GM21447 (cell line): ENCODE measurements at regions not wholly inside any gene's neighbourhood (a gene's known extent, or its start where the extent isn't known, plus 50 kb on each side); places are given as distances from the start of the nearest gene placed in this dataset.

Source experiments
- ATAC-seq: cut with Tn5 transposase; IDR thresholded peaks from one replicate; pipeline ENCODE4 v1.9.1; 2021; ENCODE audit not compliant: unreplicated experiment

GRCh38 chr15:31455499-31455898 lies 128.9 kb downstream of the KLF13 start:
- no peak for ATAC-seq

- no peak for ATAC-seq
Measured at GRCh38 chr15:31456354-31457060, 129.9 kb downstream of the KLF13 start.

DNA sequence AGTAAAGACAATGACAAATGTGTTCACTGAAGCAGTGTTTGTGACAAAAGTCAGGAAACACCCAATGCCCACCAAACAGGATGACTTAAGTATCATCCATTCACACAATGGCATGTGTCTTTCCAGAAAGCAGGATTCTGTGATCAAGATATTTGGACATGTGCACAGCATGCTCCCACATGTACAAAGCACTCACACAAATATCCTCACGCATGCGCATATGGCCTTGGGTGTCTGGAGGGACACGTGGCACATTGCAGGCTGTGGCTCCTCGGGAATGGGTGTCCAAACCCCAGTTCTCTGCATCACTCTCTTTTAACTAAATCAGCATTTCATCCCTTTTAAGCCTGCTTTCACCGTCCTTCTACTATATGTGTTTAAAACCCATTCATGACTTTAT lies 130.5 kb downstream of the KLF13 start:
- ATAC-seq, result no peak

- no peak for ATAC-seq
Measured at GRCh38 chr15:31457631-31458526, 131.2 kb downstream of the KLF13 start.

DNA sequence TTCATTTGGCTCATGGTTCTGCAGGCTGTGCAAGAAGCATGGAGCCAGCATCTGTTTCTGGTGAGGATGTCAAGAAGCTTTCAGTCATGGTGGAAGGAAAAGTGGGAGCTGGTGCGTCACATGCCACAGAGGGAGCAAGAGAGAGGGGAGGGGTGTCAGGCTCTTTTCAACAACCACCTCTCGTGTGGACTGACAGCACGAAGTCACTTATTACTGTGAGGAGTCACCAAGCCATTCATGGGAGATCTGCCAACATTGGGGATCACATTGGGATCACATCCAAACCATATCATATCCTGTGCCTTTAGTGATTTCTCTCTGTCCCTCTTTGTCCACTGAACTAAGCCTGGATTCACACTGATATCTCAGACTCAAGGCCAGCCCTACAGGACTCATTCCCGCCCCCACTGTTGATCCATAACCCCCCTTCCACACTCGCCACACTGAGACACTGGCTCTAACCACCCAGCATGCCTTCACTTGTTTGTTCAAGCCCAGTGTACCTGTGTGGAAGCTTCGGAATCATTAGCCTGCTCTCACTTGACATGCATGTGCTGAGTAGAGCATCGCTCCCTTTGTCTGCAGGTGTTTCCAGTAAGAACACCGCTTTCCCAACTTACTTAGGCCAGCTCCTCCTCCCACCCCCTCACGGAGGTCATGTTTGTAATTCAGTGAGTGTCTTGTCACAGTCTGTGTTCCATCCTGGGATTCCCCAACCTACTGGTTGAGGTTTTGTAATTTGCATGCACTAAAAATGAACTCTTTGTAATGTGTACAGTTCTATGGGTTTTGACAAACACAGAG lies 132.2 kb downstream of the KLF13 start:
- peak; percentile 97 for ATAC-seq

GRCh38 chr15:31459400-31459748 lies 132.7 kb downstream of the KLF13 start:
- no peak for ATAC-seq

GRCh38 chr15:31461375-31461774 lies 134.7 kb downstream of the KLF13 start:
- ATAC-seq, result no peak

DNA sequence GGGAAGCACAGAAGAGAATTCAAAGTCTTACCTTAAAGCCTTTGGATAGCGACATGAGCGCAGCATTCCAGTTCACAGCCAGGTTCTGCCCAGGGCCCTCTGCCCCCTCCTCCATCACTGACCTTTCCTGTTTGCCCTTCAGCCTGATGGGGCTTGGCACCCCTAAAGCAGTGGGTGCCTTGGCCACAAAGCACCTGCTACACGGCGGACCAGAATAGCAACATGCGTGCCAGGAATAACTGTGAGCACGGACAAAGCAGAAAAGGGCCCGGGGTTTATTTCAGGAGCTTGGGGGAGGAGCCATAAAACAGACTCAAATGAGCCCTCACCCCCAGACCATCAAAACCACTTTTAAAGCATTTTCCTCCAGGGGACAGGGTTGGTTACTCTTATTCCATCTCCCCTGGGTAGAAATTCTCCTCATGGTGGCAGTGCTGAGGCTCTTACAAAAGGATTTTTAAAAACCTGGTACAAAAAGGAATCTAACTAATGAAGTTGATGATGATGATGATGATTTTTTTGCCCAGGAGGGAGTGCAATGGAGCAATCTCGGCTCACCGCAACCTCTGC lies 135.4 kb downstream of the KLF13 start:
- ATAC-seq, result no peak

DNA sequence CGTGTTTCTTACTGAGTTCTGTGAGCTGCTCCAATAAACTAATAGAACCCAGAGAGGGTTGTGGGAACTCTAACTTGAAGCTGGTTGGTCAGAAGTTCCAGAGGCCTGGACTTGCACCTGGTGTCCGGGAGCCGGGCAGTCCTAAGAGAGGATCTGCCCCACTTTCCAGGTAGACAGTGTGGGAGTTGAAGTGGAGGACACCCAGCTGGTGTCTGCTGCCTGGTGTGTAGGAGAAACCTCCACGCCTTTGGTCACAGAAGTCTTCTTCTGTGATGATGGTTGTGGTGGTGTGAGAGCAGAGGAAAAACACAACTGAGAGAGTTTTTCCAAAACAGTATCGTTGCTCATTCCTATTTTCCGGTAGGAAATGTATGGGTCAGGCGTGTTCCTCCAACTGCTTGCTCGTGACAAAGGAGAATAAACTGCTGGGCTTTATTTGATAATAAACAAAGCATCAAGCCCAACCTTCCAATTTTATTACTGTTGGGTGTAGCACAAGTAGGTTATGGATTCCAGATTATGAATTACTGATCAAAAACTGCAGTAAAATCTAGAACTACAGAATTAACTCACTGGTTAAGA lies 137.0 kb downstream of the KLF13 start:
- no peak for ATAC-seq

GRCh38 chr15:31464216-31465082 lies 137.8 kb downstream of the KLF13 start:
- no peak for ATAC-seq

DNA sequence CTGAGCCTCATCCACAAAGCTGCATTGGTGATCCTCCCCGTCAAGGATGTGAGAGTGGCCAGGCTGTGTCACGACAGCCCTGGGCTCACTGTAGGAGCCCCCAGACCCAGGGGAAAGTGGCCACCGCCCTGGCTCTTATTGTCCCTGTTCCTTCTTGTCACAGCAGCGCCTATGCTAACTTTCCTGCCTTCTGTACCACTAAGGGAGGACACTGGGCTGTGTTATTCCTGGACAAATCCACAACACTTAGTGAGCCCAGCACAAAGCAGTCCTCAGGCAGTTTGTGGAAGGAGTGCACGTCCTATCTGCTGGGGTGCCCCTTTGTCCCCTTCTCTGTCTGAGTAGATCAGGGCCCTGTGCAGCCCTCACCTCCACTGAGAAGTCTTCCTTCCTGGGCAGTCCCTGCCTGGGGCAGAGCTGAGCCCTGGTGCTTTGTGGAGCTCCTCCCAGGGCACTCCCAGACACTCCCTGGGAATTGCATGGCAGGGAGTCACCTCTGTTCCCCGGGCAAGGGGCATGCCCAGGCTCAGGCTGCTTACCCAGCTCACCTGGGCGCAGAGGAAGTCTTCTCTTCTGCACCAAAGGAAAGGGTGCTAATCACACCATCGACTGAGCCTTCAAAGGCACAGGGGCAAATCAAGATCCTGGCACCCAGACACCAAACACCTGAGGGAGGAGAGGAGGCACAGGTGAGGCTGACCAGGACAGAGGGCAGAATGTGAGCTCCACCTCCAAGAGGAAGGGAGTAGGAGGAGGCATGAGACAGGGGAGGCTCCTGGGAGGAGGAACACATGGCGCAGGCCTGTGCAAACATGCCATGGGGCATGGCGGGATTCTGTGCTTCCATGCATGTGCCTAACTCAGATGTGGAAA lies 138.7 kb downstream of the KLF13 start:
- ATAC-seq, result no peak

DNA sequence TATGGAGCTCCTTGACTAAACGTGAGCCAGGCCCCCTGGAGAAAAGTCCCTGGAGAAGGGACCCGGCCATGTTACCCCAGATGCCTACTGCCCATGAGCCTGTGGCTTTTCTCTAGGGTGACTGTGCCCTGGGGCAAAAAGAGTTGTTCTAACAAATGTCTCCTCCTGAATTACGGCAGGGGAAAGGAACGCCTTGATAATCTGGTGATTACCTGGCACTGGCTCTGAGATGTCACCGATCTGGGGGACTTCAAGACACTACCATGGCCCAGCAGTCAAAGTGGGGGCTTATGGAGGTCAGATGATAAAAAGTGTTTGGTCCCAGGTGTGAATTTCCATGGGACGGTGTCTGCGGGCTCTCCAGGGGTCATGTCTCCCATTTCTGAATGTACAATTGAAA lies 140.7 kb downstream of the KLF13 start:
- no peak for ATAC-seq

- no peak for ATAC-seq
Measured at GRCh38 chr15:31468911-31469785, 142.5 kb downstream of the KLF13 start.

GRCh38 chr15:31469786-31470525 lies 143.3 kb downstream of the KLF13 start:
- ATAC-seq, result no peak

DNA sequence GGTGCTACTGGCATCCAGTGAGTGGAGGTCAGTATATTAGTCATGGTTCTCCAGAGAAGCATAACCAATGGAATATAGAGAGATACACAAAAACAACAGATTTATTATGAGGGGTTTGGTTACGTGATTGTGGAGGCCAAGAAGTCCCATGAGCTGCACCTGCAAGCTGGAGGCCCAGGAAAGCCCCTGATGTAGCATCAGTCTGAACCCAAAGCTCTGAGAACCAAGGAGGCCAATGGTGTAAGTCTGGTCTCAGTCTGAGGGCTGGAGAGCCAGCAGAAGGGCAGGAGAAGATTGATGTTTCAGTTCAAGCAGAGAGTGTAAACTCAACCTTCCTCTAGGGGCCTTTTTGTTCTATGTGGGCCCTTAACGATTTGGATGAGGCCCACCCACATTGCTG lies 144.1 kb downstream of the KLF13 start:
- no peak for ATAC-seq

DNA sequence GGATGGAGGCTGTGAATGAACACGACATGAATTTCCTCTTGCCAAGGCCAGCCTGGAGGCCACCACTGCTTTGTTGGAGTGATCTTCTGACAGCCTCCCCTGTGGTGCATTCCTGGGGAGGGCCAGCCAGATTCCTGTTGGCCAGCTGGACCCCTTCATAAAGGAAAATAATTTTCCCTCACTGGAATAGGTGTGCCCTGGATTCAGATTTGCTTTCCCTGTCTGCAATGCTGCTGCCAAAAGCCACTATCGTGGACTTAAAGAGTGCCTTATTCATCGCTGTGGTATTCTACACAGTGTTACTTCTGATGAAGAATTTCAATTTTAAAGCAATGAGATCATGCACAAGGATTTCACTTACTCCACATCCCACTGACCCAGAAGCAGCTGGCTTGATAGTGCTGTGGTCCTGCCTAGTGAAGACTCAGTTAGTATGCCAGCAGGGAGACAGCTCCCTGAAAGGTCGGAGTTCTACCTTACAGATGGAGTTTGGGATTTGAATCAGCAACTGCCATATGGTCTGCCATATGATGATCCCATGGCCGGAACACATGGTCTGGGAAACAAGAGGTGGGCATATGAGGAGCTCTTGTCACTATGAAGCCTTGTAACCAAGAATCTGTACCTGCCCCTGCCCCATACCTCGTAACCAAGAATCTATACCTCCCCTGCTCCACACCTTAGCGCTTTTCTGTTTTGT lies 145.2 kb downstream of the KLF13 start:
- ATAC-seq, result no peak
